ENCODE measurements at regions not wholly inside any gene's neighbourhood (a gene's known extent, or its start where the extent isn't known, plus 50 kb on each side); places are given as distances from the start of the nearest gene placed in this dataset.

GRCh38 chr9:108043585-108043984 is 554.0 kb upstream of the KLF4 start:
- no peak for TF ChIP-seq JUNB (IDR thresholded peaks at IDR 0.05; ENCODE audit: unreplicated experiment)
- no peak for TF ChIP-seq CTCF (conservative IDR thresholded peaks at IDR 0.05; ENCODE audit: low read depth in 2 of 2)
- TF ChIP-seq ZNF462 (CRISPR knock-in tag; IDR thresholded peaks at IDR 0.05) = no peak
- no peak for TF ChIP-seq REST (IDR thresholded peaks at IDR 0.05; ENCODE audit: unreplicated experiment)
- no peak for TF ChIP-seq EZH2 (IDR thresholded peaks at IDR 0.05; ENCODE audit: low read depth, unreplicated experiment)
- no peak for TF ChIP-seq ZNF114 (CRISPR knock-in tag; IDR thresholded peaks at IDR 0.05)
- TF ChIP-seq STAT1 (IDR thresholded peaks at IDR 0.05; ENCODE audit: unreplicated experiment) = no peak
- TF ChIP-seq EZH2phosphoT487 (IDR thresholded peaks at IDR 0.05; ENCODE audit: unreplicated experiment) = no peak
- no peak for TF ChIP-seq POLR2AphosphoS5 (IDR thresholded peaks at IDR 0.05; ENCODE audit: low read depth)
- TF ChIP-seq NANOG (IDR thresholded peaks at IDR 0.05; ENCODE audit: borderline replicate concordance) = no peak
- TF ChIP-seq CREB1 (CRISPR knock-in tag; IDR thresholded peaks at IDR 0.05; ENCODE audit: low read depth) = no peak
- no peak for TF ChIP-seq ZNF331 (CRISPR knock-in tag; IDR thresholded peaks at IDR 0.05; ENCODE audit: low read depth)
- TF ChIP-seq ETS1 (IDR thresholded peaks at IDR 0.05) = no peak
- H2AFZ ChIP-seq = no peak overlapping the region
- Mint-ChIP-seq H3K9me3 (peaks cover 17% of the 10 kb centered on the region), H3K4me3 (no peak overlapping the region), H3K27ac (no peak overlapping the region), H3K4me1 (no peaks in the 10 kb centered on the region), H3K27me3 (ENCODE audit: insufficient read depth, low read depth, poor library complexity) (peaks cover 6% of the 10 kb centered on the region), H3K36me3 (ENCODE audit: low read depth) (peaks cover 5% of the 10 kb centered on the region; the same call in 2 of the 3 replicates)
- no peaks in the 10 kb centered on the region; the same call in 1 of the 2 replicates for H3K36me3 ChIP-seq (ENCODE audit: insufficient read depth)
- H4K20me1 ChIP-seq (replicated peaks; ENCODE audit: insufficient read depth) = no peaks in the 10 kb centered on the region
- H3K4me1 ChIP-seq (ENCODE audit: insufficient read depth) = no peaks in the 10 kb centered on the region
- DNase-seq (ENCODE audit: low spot score) = no peak
- no peaks in the 10 kb centered on the region for H3F3A ChIP-seq (replicated peaks; ENCODE audit: low read depth)
- H3K4me3 ChIP-seq = no peak overlapping the region
- peaks cover 8% of the 10 kb centered on the region for H3K9me2 ChIP-seq (ENCODE audit: insufficient read depth)
- H3K27ac ChIP-seq (ENCODE audit: low read depth) = no peak overlapping the region
- no peak overlapping the region for H3K4me2 ChIP-seq
- H3K79me2 ChIP-seq (replicated peaks; ENCODE audit: insufficient read depth) = no peaks in the 10 kb centered on the region
- no peaks in the 10 kb centered on the region for H3K27me3 ChIP-seq (ENCODE audit: insufficient read depth)
- no peak for ATAC-seq

Measured in GM23338 (cell line).